Keratinocyte (primary cell): ENCODE measurements at regions not wholly inside any gene's neighbourhood (a gene's known extent, or its start where the extent isn't known, plus 50 kb on each side); places are given as distances from the start of the nearest gene placed in this dataset.

ENCODE experiments used
- DNase-seq: peaks from one replicate; pipeline ENCODE4 v3.0.0-alpha.2; 2011; ENCODE audit warnings: low read depth, missing footprints, low spot score
- FAIRE-seq: peaks from 2 replicates; lab custom pipeline; 2011; peaks lifted over from hg19 to GRCh38; lab: Jason Lieb, UNC
- H2AFZ ChIP-seq: 2 replicates; pipeline ENCODE4 v1.6.0; 2012; ENCODE audit warnings: low read length, control low read depth, inconsistent platforms; ENCODE audit not compliant: control insufficient read depth
- H3K27ac ChIP-seq: 2 replicates; pipeline ENCODE4 v1.5.1; 2011; ENCODE audit warnings: low read length; ENCODE audit not compliant: control insufficient read depth, insufficient read depth
- H3K27me3 ChIP-seq: 3 replicates; pipeline ENCODE4 v1.6.0; 2011; ENCODE audit warnings: low read length; ENCODE audit not compliant: control insufficient read depth, insufficient read depth; ENCODE audit errors: extremely low read depth
- H3K36me3 ChIP-seq, 2 experiments: 2 replicates in 1 of 2; 3 replicates in 1 of 2; pipeline ENCODE4 v1.5.1; 2011; ENCODE audit warnings: low read length in 2 of 2, mild to moderate bottlenecking in 1 of 2; ENCODE audit not compliant: control insufficient read depth in 2 of 2, insufficient read depth in 2 of 2; ENCODE audit errors: extremely low read depth in 1 of 2
- H3K4me1 ChIP-seq: 3 replicates; pipeline ENCODE4 v1.5.1; 2011; ENCODE audit warnings: low read length; ENCODE audit not compliant: control insufficient read depth, insufficient read depth; ENCODE audit errors: extremely low read depth
- H3K4me2 ChIP-seq: 3 replicates; pipeline ENCODE4 v1.6.0; 2011; ENCODE audit warnings: low read depth, low read length; ENCODE audit not compliant: control insufficient read depth, insufficient read depth; ENCODE audit errors: extremely low read depth
- H3K4me3 ChIP-seq, 3 experiments: fragments of 200-600 bp in 1 of 3; sonication (generic) in 1 of 3; 2 replicates in 2 of 3; 3 replicates in 1 of 3; pipeline ENCODE4 v1.5.1; 2011 to 2016; ENCODE audit warnings: low read length in 3 of 3, mild to moderate bottlenecking in 3 of 3, control low read depth in 2 of 3, inconsistent platforms in 1 of 3, low read depth in 1 of 3, mixed read lengths in 1 of 3, mixed run types in 1 of 3, moderate library complexity in 1 of 3; ENCODE audit not compliant: control insufficient read depth in 2 of 3, insufficient read depth in 2 of 3; ENCODE audit errors: extremely low read depth in 1 of 3
- H3K79me2 ChIP-seq: 2 replicates; pipeline ENCODE4 v1.6.0; 2012; ENCODE audit warnings: low read length; ENCODE audit not compliant: control insufficient read depth, insufficient read depth
- H3K9ac ChIP-seq: 3 replicates; pipeline ENCODE4 v1.6.0; 2011; ENCODE audit warnings: low read length; ENCODE audit not compliant: control insufficient read depth, insufficient read depth; ENCODE audit errors: extremely low read depth
- H3K9me1 ChIP-seq: 3 replicates; pipeline ENCODE4 v1.6.0; 2011; ENCODE audit warnings: low read length; ENCODE audit not compliant: control insufficient read depth, insufficient read depth; ENCODE audit errors: extremely low read depth
- H3K9me3 ChIP-seq: 2 replicates; pipeline ENCODE4 v1.5.1; 2012; ENCODE audit warnings: low read depth, low read length; ENCODE audit not compliant: control insufficient read depth
- H4K20me1 ChIP-seq: 3 replicates; pipeline ENCODE4 v1.6.0; 2011; ENCODE audit warnings: low read length; ENCODE audit not compliant: control insufficient read depth, insufficient read depth; ENCODE audit errors: extremely low read depth
- CTCF ChIP-seq, 3 experiments: IDR thresholded peaks in 1 of 3; conservative IDR thresholded peaks in 1 of 3; optimal IDR thresholded peaks in 1 of 3; 2 replicates in 2 of 3; 3 replicates in 1 of 3; pipeline versions ENCODE3 to v1.5.1; 2011; ENCODE audit warnings: low read length in 3 of 3, mild to moderate bottlenecking in 3 of 3, moderate library complexity in 2 of 3, control low read depth in 1 of 3, inconsistent platforms in 1 of 3; ENCODE audit not compliant: insufficient read depth in 2 of 3; ENCODE audit errors: extremely low read depth in 1 of 3
- EZH2 ChIP-seq: IDR thresholded peaks from one replicate; pipeline ENCODE4 v1.6.1; 2012; ENCODE audit warnings: inconsistent platforms, mild to moderate bottlenecking, low read length, moderate library complexity
- dilution Hi-C: fragments of 300-500 bp; cut with MboI; formaldehyde crosslinking; loops from one replicate; pipeline ENCODE4 v1.7.0; 2020; ENCODE audit warnings: low sequenced_read_pairs; ENCODE audit not compliant: extremely low pct_ligation_motif_present

- no peaks in the 10 kb centered on the region for H3K36me3 ChIP-seq
- H3K27me3 ChIP-seq: no peaks in the 10 kb centered on the region
- H3K79me2 ChIP-seq: no peaks in the 10 kb centered on the region
- H3K4me3 ChIP-seq: no peak overlapping the region
- no peaks in the 10 kb centered on the region for H4K20me1 ChIP-seq
- H3K9me3 ChIP-seq: peaks cover 2% of the 10 kb centered on the region
- dilution Hi-C loops: no loop called here
- H3K9ac ChIP-seq: no peak overlapping the region
- H3K9me1 ChIP-seq: no peaks in the 10 kb centered on the region
- H3K27ac ChIP-seq: no peak overlapping the region
- H3K4me1 ChIP-seq: no peaks in the 10 kb centered on the region
- no peak overlapping the region for H3K4me2 ChIP-seq
- no peak overlapping the region for H2AFZ ChIP-seq
- no peak for TF ChIP-seq CTCF (optimal IDR thresholded peaks at IDR 0.05 in 1 of 3, IDR thresholded peaks at IDR 0.05 in 1 of 3, conservative IDR thresholded peaks at IDR 0.05 in 1 of 3; ENCODE audit: extremely low read depth in 1 of 3, insufficient read depth in 2 of 3, low read length in 3 of 3)
- no peak for TF ChIP-seq EZH2
- FAIRE-seq (no peak), DNase-seq (no peak)
These were observed 838.2 kb upstream of the POM121L12 start for GRCh38 chr7:52197221-52197620.

- Histone ChIP-seq H3K4me2 (no peak overlapping the region), H2AFZ (no peak overlapping the region), H3K27ac (no peak overlapping the region), H3K4me3 (no peak overlapping the region), H3K36me3 (no peaks in the 10 kb centered on the region), H3K27me3 (no peaks in the 10 kb centered on the region), H3K9me1 (no peaks in the 10 kb centered on the region), H3K9ac (no peak overlapping the region), H3K4me1 (no peaks in the 10 kb centered on the region), H3K9me3 (peaks cover 2% of the 10 kb centered on the region), H4K20me1 (no peaks in the 10 kb centered on the region), H3K79me2 (no peaks in the 10 kb centered on the region)
- no peak for DNase-seq
- no peak for TF ChIP-seq EZH2
- no peak for TF ChIP-seq CTCF (optimal IDR thresholded peaks at IDR 0.05 in 1 of 3, IDR thresholded peaks at IDR 0.05 in 1 of 3, conservative IDR thresholded peaks at IDR 0.05 in 1 of 3; ENCODE audit: extremely low read depth in 1 of 3, insufficient read depth in 2 of 3, low read length in 3 of 3)
- dilution Hi-C loops: no loop called here
- no peak for FAIRE-seq
These were observed 839.8 kb upstream of the POM121L12 start for GRCh38 chr7:52195664-52196063.
